DND-41 (cell line): ENCODE measurements at regions not wholly inside any gene's neighbourhood (a gene's known extent, or its start where the extent isn't known, plus 50 kb on each side); places are given as distances from the start of the nearest gene placed in this dataset.

ENCODE experiments used
- EZH2 ChIP-seq: IDR thresholded peaks from 3 replicates; pipeline ENCODE4 v1.6.1; 2012; ENCODE audit warnings: borderline replicate concordance, low read depth, mild to moderate bottlenecking, moderate library complexity, low read length, inconsistent platforms; ENCODE audit not compliant: severe bottlenecking
- TF ChIP-seq, protein P1 (sequence below): IDR thresholded peaks from 2 replicates; pipeline ENCODE4 v1.5.1; 2012; ENCODE audit warnings: borderline replicate concordance, low read length, moderate library complexity, mild to moderate bottlenecking; ENCODE audit not compliant: poor library complexity, severe bottlenecking; ENCODE audit errors: extremely low read depth

DNA sequence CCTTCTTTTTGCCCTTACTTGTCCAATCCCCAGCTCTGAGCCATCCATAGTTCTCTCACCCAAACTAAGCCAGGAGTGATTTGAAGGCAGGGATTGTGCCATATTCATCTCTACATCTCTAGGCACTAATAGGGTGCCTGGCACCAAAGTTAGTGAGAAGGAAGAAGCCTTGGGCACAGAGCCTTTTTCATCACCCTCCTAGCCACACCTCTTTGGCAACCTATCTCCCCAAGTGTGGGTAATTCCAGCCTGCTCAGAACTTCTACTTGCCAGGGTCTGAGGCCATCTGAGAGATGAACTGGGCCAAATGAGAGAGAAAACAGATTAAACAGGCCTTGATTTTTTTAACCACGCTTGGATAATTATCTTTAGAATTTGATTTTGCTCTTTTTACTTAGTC is 61.3 kb downstream of the PHLDA1 start:
- TF ChIP-seq, protein P1, sequence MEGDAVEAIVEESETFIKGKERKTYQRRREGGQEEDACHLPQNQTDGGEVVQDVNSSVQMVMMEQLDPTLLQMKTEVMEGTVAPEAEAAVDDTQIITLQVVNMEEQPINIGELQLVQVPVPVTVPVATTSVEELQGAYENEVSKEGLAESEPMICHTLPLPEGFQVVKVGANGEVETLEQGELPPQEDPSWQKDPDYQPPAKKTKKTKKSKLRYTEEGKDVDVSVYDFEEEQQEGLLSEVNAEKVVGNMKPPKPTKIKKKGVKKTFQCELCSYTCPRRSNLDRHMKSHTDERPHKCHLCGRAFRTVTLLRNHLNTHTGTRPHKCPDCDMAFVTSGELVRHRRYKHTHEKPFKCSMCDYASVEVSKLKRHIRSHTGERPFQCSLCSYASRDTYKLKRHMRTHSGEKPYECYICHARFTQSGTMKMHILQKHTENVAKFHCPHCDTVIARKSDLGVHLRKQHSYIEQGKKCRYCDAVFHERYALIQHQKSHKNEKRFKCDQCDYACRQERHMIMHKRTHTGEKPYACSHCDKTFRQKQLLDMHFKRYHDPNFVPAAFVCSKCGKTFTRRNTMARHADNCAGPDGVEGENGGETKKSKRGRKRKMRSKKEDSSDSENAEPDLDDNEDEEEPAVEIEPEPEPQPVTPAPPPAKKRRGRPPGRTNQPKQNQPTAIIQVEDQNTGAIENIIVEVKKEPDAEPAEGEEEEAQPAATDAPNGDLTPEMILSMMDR = no peak
- no peak for TF ChIP-seq EZH2
